ENCODE measurements at regions not wholly inside any gene's neighbourhood (a gene's known extent, or its start where the extent isn't known, plus 50 kb on each side); places are given as distances from the start of the nearest gene placed in this dataset.

GRCh38 chr2:83873110-83873509 is 586.0 kb downstream of the SUCLG1 start:
- no peaks in the 10 kb centered on the region for H3K27me3 ChIP-seq (replicated peaks; ENCODE audit: control insufficient read depth, insufficient read depth, low read length)
- no peak for TF ChIP-seq CTCF (IDR thresholded peaks at IDR 0.05; ENCODE audit: insufficient read depth, low read length, poor library complexity, severe bottlenecking)
- H3K36me3 ChIP-seq (ENCODE audit: control insufficient read depth, insufficient read depth, low read length): no peaks in the 10 kb centered on the region
- no peak overlapping the region for H3K4me3 ChIP-seq (replicated peaks; ENCODE audit: low read depth, low read length)
- DNase-seq (ENCODE audit: extremely low read depth, insufficient read length): no peak

- no peak for DNase-seq (ENCODE audit: extremely low read depth, insufficient read length)
- no peaks in the 10 kb centered on the region for H3K36me3 ChIP-seq (ENCODE audit: control insufficient read depth, insufficient read depth, low read length)
- no peak overlapping the region for H3K4me3 ChIP-seq (replicated peaks; ENCODE audit: low read depth, low read length)
- no peak for TF ChIP-seq CTCF (IDR thresholded peaks at IDR 0.05; ENCODE audit: insufficient read depth, low read length, poor library complexity, severe bottlenecking)
- H3K27me3 ChIP-seq (replicated peaks; ENCODE audit: control insufficient read depth, insufficient read depth, low read length): no peaks in the 10 kb centered on the region
Measured at GRCh38 chr2:83866211-83866610, 592.9 kb downstream of the SUCLG1 start.

GRCh38 chr2:83862600-83862999 is 596.5 kb downstream of the SUCLG1 start:
- no peak for DNase-seq (ENCODE audit: extremely low read depth, insufficient read length)
- no peaks in the 10 kb centered on the region for H3K36me3 ChIP-seq (ENCODE audit: control insufficient read depth, insufficient read depth, low read length)
- TF ChIP-seq CTCF (IDR thresholded peaks at IDR 0.05; ENCODE audit: insufficient read depth, low read length, poor library complexity, severe bottlenecking): no peak

GRCh38 chr2:83860320-83860719 is 598.8 kb downstream of the SUCLG1 start:
- Histone ChIP-seq H3K27me3 (replicated peaks; ENCODE audit: control insufficient read depth, insufficient read depth, low read length) (no peaks in the 10 kb centered on the region), H3K4me3 (replicated peaks; ENCODE audit: low read depth, low read length) (no peak overlapping the region), H3K36me3 (ENCODE audit: control insufficient read depth, insufficient read depth, low read length) (no peaks in the 10 kb centered on the region)
- DNase-seq (ENCODE audit: extremely low read depth, insufficient read length): no peak
- no peak for TF ChIP-seq CTCF (IDR thresholded peaks at IDR 0.05; ENCODE audit: insufficient read depth, low read length, poor library complexity, severe bottlenecking)

More at GRCh38 chr2:83862600-83862999, 596.5 kb downstream of the SUCLG1 start:
- H3K27me3 ChIP-seq (replicated peaks; ENCODE audit: control insufficient read depth, insufficient read depth, low read length): no peaks in the 10 kb centered on the region
- H3K4me3 ChIP-seq (replicated peaks; ENCODE audit: low read depth, low read length): no peak overlapping the region

- no peak overlapping the region for H3K4me3 ChIP-seq (replicated peaks; ENCODE audit: low read depth, low read length)
- no peak for DNase-seq (ENCODE audit: extremely low read depth, insufficient read length)
Measured at GRCh38 chr2:83859553-83859952, 599.5 kb downstream of the SUCLG1 start.

More at GRCh38 chr2:83859553-83859952, 599.5 kb downstream of the SUCLG1 start:
- TF ChIP-seq CTCF (IDR thresholded peaks at IDR 0.05; ENCODE audit: insufficient read depth, low read length, poor library complexity, severe bottlenecking): no peak
- H3K27me3 ChIP-seq (replicated peaks; ENCODE audit: control insufficient read depth, insufficient read depth, low read length): no peaks in the 10 kb centered on the region
- H3K36me3 ChIP-seq (ENCODE audit: control insufficient read depth, insufficient read depth, low read length): no peaks in the 10 kb centered on the region
